ENCODE measurements at regions not wholly inside any gene's neighbourhood (a gene's known extent, or its start where the extent isn't known, plus 50 kb on each side); places are given as distances from the start of the nearest gene placed in this dataset.
"Not testable (repeated sequence)": the region's sequence is repeated elsewhere in the genome, so short reads cannot be mapped to it uniquely, and the experiment has no call there.

GRCh38 chr1:232574889-232575762, 54.8 kb downstream of the SIPA1L2 start:
- no peak for TF ChIP-seq CTCF (IDR thresholded peaks at IDR 0.05)
- peak overlapping the region; percentile 56 for H3K4me3 ChIP-seq
- DNase-seq (ENCODE audit: low spot score), result no peak
- peak overlapping the region in 1 of 2 donors; percentile 30 for H3K27ac ChIP-seq

- no peak overlapping the region for H3K27ac ChIP-seq
- no peak for TF ChIP-seq CTCF (IDR thresholded peaks at IDR 0.05)
- H3K4me3 ChIP-seq, result no peak overlapping the region
- no peak for DNase-seq (ENCODE audit: low spot score)
Measured at GRCh38 chr1:232574077-232574476, 55.9 kb downstream of the SIPA1L2 start.

GRCh38 chr1:232571523-232571922, 58.4 kb downstream of the SIPA1L2 start:
- no peak for DNase-seq (ENCODE audit: low spot score)
- no peak overlapping the region for H3K27ac ChIP-seq
- H3K4me3 ChIP-seq, result no peak overlapping the region
- no peak for TF ChIP-seq CTCF (IDR thresholded peaks at IDR 0.05)

- no peak for TF ChIP-seq CTCF (IDR thresholded peaks at IDR 0.05)
- peak overlapping the region; percentile 16 for H3K4me3 ChIP-seq
- DNase-seq (ENCODE audit: low spot score), result no peak
- H3K27ac ChIP-seq, result no peak overlapping the region
Measured at GRCh38 chr1:232570007-232570406, 59.9 kb downstream of the SIPA1L2 start.

- DNase-seq (ENCODE audit: low spot score); H3K4me3 ChIP-seq; H3K27ac ChIP-seq: not testable (repeated sequence)
Measured at GRCh38 chr1:232569554-232569921, 60.4 kb downstream of the SIPA1L2 start.

- TF ChIP-seq CTCF (IDR thresholded peaks at IDR 0.05), result no peak
- DNase-seq (ENCODE audit: low spot score), result no peak
- Histone ChIP-seq H3K4me3 (no peak overlapping the region), H3K27ac (no peak overlapping the region)
Measured at GRCh38 chr1:232568906-232569553, 60.9 kb downstream of the SIPA1L2 start.

- Histone ChIP-seq H3K4me3 (no peak overlapping the region), H3K27ac (no peak overlapping the region)
- no peak for DNase-seq (ENCODE audit: low spot score)
- no peak for TF ChIP-seq CTCF (IDR thresholded peaks at IDR 0.05)
Measured at GRCh38 chr1:232568331-232568852, 61.5 kb downstream of the SIPA1L2 start.
